GM19395 (cell line): ENCODE measurements at regions not wholly inside any gene's neighbourhood (a gene's known extent, or its start where the extent isn't known, plus 50 kb on each side); places are given as distances from the start of the nearest gene placed in this dataset.

Experiments
- ATAC-seq: cut with Tn5 transposase; IDR thresholded peaks from one replicate; pipeline ENCODE4 v1.9.1; 2021; ENCODE audit warnings: mild to moderate bottlenecking, moderate library complexity; ENCODE audit not compliant: unreplicated experiment

DNA sequence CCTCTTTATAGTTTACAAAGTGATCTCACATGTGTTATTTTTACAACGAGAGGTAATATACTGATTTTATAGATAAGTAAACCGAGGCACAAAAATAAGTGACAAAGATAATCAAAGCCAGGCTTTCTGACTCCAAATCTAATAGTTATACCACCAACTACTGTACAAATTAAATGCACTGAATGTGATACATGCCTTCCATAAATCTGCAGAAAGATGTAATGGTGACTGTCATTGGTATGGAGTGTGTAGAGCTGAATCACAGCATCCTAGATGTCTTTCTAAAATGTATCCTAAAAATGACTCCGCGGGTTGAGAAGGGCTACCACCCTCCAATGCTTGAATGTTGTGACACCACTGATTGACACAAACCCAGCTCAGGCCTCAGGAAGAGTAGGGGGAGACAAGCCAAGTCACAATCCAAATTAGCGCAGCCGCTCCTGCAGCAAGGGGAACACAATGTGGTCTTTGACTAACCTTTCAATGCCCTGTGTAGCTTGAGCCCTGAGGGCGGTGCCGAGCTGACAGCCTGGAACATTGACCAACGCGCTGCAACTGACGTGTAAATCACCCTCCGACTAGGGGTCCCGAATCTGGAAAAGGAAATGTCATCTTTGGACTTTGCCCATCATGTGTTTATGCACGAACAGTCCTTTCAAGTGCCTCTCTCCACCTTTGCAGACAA is 136.8 kb downstream of the OLIG3 start:
- no peak for ATAC-seq

DNA sequence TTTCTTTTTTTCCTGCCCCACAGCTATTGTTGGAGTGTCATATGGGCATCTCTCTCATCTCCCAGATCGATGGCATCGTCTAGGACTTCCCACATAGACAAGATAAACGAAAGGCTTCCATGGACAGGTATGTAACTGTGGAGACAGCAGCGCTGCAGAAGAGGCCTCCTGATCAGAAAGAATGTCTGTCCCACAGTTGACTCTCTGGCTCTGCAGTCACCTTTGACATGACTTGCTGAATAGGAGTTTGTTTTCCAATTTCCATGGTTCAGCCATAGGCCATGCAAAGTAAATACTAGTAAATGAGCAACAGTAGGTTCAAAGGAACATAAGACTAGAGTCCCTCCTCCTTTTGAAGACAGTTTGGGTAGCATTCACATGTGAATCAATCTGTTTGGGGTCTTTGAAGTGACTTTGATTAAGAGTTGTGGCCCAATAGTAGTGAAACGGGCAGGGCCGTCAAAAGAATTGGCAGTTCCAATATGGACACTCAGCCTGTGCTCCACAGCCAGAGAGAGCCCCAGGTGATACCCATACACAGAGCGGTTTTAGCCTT is 134.7 kb upstream of the IFNGR1 start:
- ATAC-seq = no peak

DNA sequence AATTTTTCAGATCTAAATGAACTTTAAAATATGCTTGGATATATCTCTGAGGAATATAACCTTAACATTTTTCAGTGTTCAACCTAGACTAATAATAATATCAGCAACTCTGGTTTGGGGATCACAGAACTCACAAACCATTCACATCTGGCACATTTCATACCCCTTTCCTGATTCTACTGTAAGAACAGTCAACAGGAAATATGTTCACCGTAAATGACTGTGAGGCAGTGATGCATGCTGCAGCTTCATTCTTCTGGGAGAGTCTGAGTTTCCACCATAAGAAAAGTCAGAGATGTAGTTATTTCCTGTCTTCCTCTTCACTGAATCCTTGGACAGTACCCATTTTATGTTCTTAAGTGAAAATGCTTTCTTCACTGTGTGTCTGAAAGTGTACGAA is 134.2 kb upstream of the IFNGR1 start:
- no peak for ATAC-seq

DNA sequence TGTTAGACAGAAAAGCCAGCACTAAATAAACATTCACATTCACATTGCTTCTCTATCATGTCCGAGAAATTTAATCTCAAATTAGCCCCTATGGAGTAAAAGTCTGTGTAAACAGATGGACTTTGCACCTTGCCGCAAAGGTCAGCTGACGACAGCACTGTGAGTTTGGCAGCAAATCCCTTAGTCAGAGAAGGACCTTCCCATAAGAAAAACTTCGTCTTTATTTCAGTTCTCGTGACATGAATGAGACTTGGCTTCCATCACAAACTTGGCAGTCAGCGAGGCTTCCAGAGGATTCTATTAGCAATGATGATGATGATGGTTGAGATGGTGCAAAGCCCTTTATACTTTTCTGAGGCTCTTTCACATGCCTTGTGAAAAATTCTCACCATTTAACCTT is 133.7 kb upstream of the IFNGR1 start:
- no peak for ATAC-seq

DNA sequence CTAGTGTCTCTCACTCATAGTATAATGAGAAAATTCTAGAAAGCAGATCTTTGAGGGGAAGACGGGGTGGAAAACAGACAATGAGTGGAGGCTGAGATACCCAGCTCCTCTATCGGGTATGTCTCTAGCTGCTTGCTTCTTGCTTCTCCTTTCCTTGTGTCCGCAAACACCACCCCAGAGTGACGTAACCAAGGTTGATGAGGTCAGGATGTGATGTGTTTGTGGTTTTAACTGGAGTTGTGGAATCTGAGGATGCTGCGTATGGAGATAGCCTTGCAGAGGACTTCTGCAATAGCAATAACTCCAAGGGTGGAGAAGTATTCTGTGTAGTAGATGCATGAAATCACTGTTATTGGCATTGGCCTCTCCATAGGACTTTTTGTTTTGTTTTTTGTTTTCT is 132.7 kb upstream of the IFNGR1 start:
- no peak for ATAC-seq

DNA sequence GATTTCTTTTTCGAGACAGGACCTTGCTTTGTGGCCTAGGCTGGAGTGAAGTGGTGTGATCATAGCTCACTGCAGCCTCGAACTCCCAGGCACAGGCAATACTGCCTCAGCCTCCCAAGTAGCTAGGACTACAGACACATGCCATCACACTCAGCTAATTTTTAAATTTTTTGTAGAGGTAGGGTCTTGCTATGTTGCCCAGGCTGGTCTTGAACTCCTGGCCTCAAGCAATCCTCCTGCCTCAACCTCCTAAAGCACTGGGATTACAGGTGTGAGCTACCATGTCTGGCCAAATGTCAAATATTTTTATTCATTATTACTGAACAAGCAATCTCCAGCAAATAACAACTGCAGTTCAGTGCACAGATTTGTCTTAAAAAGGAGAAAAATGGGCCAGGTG is 131.7 kb upstream of the IFNGR1 start:
- ATAC-seq = no peak

DNA sequence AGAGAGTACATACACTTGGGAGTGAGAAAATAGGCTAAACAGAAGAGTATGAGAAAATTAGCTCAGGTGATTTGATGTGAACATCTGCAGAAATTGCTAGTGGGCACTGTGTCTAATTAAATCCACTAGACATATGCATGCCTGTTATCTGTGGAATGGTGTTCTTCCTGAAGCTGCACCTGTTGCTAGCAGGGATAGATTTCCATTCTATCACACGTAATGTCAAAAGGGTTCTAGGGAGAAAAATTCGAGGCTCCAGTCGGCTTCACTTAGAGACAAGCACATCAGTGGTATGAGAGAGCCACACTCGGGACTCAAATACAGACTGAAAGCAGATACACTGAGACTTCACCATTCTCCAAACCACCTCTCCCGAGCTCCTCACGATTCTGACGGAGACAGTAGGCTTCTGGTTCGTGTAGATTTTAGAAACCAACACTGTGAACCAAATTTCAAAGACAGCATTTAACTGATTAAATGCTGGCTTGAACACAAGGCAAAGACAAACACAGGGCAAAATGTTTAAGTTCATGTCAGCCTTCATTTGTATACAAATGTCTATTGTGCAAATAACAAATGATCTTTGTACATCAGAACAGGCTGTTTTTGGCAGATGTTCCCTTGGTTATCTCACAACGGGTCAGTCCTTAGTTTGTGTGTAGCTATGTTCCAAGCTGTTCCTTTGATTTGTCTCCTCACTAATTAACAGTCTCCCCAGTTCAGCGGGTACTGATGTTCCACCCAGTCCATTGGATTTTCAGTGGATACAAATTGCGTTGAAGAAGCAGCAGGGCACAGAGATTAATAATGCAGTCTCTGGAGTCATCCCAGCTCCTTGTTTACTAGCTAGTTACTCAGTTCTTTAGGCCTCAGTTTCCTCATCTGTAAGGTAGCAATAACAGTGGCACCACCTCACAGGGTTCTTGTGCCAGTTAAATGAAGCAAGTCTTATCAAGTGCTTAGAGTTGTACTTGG is 131.0 kb upstream of the IFNGR1 start:
- no peak for ATAC-seq

DNA sequence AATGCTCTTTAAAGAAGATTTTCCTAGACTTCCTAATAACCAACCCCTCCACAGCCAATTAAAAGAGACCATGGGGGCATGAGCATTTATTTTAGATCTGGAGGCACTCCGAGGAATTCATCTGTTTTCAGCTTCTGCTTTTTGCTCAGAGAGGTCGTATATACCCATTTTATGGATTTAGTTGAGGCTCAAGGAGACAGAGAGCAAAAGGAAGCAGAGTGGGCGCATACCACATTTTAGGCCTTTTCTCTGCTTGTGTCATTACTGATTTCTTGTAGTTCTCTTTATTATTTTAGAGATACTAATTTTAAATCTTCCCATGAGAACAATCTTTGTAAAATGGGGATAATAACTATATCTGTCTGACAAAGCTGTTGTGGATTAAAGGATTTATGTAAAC is 129.6 kb upstream of the IFNGR1 start:
- no peak for ATAC-seq

DNA sequence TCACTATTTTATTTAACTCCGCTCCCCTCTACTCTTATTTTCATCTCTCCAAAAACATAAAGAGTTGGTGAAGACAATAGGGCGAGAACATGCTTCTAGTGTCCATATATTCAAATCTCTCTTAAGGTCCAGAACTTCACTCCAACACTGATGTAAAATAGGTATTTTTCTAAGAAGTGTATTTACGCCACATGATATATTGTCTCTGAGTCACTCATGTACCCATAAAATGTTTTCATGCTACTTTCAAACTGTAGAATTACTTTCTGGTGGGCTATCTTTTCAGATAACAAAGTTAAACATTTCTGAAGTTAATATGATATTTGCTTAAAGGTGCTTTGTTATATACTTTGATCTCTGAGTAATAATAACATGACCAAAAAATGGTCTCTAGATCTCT is 124.1 kb upstream of the IFNGR1 start:
- ATAC-seq = no peak

DNA sequence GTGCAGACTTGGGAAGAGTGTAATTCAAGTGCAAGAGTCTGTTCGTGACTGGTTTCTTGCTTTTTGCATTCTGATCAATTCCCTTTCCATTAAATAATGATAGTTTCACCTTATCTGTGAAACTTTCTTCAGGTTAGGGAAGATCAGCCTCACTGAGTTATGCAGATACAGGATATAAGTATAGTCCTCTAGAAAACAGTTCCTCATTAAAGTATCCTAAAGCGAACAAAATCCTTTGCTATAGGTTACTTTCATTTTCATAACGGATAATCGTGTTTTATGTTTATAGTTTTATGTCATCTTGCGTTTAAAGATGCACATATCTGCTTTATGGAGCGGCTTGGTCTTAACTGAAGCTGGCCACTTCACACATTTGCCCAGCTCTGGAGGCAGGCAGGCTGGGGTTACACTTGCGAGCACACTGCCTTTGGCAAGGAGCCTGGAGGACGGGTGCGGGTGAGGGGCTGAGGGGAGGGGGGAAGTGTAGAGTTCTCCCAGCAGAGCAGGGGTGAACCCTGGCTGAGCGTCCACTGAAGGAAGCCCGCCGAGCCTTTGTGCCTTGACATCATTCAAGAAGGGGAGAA is 123.5 kb upstream of the IFNGR1 start:
- ATAC-seq = no peak

DNA sequence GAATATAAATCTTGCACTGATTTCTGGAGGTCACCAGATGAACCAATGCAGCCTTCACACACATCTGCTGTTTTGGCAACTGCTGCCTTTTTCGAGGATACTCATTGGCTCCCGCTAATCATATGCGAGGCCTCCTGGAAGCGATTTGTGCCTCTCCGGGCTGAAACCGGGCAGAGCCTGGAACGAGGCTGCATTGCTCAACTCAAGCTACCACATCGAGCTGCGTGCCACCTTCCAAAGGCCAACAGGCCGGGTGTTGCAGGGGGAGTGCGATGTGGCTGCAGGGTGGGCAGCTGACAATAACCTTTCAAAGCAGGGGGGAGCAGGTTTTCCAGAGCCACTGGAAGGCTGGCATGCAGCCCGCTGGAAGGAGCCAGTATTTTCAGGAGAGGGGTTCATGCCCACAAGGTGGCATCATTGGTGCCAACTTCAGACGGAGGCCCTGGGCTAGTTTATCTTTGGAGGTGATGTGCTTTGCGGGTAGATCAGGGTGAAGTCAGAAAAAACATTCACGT is 122.6 kb upstream of the IFNGR1 start:
- ATAC-seq = no peak

DNA sequence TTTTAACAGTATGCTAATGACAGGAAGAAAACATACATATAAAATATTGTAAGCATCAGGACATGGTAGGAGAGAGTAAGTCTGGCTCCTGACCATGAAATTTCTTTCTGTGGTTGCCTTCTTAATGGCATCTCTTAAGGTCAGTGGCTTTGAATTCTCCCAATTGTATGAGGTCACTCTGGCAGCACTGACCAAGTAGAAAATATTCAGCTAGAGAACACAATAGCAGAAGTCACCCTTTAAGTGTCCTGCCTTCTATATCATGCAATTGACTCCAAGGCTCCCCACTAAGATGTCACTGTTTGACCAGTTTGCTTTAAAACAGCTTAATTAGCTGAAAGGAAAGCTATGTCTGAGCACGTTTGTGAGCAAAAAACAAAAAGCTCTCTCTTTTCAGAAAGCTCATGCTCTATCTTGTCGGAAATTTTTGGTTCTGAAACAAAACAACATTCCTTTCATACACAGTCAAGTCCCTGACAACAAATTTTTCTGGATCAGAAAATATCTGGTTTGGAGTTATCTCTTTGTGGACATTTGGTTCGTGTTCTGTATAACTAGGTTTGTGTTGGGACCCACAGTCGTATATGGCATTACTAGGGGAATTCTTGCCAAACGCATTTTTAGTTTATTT is 120.9 kb upstream of the IFNGR1 start:
- no peak for ATAC-seq

DNA sequence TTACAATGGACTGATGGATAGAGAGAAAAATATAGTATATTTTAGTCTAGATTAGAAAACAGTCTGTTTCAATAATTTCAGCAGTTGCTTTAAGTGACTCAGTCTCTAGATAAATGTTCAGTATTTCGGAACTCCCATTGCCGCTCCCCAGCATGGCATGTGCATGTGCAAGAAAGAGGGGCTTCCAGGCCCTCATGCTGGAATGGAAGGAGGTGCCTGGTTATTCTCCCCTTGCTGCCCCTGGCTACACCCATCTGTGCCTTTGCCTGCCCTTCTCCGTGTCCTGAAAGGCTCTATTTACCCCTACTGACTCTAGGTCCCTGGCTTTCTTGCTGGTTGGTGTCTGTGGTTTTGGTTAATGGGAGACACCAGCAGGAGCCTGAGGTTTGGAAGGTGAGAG is 115.7 kb upstream of the IFNGR1 start:
- ATAC-seq = no peak

DNA sequence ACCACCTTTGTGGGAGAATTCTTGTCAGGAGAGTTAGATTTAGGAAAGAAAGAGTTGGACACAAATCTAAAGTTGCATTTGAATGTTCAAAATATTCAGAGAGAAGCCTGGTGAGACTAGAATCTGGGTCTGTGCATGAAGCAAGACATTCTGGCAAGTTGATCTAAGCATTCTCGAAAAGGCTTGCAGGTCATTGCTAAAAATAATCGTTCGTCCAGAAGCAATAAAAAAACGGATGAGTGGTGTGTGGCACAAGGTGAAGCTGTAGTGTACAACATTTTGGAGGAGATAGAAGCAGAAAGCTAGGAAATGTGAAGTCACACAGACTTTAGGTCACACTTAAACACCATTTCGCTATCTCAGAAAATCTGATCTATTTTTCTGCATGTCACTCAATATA is 114.9 kb upstream of the IFNGR1 start:
- no peak for ATAC-seq

DNA sequence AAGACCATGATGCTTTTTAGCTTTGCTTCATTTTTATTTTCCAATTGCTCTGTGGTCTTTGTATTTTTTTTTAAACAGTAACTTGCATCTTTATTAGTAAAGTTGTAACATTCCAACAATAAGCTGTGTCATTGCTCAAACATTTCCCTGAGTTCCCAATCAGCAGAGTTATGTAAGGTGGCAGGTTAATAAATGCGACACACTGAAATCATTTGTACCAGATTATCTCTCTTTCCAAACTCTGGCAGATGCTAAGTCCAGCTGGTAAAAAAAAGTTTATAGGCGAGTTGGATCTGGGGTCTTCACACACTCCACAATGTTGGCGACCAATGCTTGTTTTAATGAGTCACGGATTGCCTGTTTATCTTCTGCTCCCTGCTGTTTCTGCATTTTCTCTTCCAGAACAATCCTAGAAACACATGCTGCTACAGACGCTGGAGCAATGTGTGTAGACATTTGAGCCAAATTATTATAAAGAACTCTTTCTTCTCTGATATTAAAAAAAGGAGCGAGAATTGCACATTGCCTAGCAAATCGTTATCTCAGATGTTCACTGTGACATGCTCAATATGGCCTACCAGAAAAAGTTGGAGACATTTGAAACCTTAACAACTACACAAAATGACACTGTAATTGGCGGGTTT is 113.6 kb upstream of the IFNGR1 start:
- no peak for ATAC-seq

DNA sequence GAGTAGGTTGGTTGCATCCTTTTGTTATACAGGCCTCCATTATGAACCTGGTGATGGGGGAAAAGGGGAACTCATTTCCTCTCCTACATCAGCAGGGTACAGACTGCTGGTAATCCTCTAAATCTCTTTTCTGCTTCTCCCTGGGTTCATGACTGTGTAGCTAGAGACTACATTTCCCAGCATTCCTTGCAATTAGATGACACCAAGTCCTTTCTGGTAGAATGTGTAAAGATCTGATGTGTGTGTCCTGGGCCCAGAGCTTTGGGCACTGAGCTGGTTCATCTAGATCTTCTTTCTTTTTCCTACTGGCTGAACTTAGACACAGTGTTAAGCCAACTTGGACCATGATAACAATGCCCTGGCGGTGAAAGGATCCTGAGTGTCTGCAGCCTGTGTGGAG is 104.7 kb upstream of the IFNGR1 start:
- no peak for ATAC-seq

DNA sequence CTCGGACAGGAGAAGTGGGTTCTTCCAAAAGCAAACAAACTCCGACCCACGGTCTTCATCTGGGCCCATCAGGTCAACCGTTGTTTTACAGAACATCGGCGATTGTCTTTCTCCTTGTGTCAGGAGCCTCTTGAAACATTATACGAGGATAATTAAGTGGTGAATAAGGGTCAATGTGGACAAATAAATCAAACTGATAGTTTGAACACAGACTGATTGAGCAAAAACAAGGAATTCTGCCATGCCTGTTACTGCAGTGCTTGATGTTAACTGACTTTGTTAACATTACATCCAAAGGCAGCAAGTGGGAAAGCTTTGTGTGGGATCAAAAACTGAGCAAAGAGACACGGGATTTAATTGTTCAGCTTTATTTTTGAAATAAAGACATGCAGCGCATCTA is 101.1 kb upstream of the IFNGR1 start:
- ATAC-seq = no peak

DNA sequence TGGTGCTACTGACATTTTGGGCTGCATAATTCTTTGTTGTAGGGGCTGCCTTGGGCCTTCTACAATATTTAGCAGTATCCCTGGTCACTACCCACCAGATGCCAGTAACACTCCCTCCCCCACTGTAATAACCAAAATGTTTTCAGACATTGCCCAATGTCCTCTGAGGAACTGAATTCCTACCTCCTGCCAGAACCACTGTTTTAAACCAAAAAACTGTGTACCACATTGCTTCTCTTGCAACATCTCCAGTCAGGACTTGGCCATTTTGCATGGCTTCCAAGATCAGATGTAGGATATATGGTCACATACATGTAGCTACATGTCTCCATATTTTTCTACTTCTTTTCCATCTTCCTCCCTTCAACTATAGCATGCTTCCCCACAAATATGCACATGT is 97.4 kb upstream of the IFNGR1 start:
- ATAC-seq = no peak

DNA sequence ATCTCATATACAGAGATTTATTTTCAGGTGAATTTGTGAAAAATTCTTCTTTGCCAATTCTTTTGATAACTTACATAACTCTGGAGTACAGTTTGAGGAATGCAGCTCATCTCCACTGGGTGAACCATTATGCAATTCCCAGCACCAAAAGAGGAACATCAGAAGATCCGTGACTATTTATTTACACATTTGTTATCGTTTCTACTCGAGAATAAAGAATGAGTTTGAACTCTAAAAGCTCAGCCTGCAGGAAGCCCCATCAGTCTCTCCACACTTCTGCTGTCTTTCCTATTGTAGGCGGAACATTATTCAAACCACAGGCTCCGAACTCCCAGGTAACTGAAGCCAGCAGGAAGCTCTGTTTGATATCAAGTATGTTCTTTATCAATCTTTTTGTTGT is 95.9 kb upstream of the IFNGR1 start:
- no peak for ATAC-seq
